AG10803 (cell line): ENCODE measurements at regions not wholly inside any gene's neighbourhood (a gene's known extent, or its start where the extent isn't known, plus 50 kb on each side); places are given as distances from the start of the nearest gene placed in this dataset.
A peak's percentile ranks its signal among the peaks of the same experiment; 100 is the strongest.

Experiments used
- DNase-seq: peaks from one replicate; pipeline ENCODE4 v3.0.0; 2010; ENCODE audit warnings: low read depth
- H3K4me3 ChIP-seq: 2 replicates; pipeline ENCODE4 v1.5.1; 2011; ENCODE audit warnings: mild to moderate bottlenecking, low read length, control low read depth
- CTCF ChIP-seq: conservative IDR thresholded peaks from 2 replicates; pipeline ENCODE4 v1.5.1; 2011; ENCODE audit warnings: mild to moderate bottlenecking, low read length, control low read depth, inconsistent platforms

- H3K4me3 ChIP-seq: no peak overlapping the region
- peak; percentile 87 for DNase-seq
- TF ChIP-seq CTCF: no peak
Observed at GRCh38 chr17:83144421-83145357, 65.3 kb downstream of the METRNL start.

- no peak for TF ChIP-seq CTCF
- no peak for DNase-seq
- H3K4me3 ChIP-seq: no peak overlapping the region
Observed at GRCh38 chr17:83145358-83145738, 65.9 kb downstream of the METRNL start.

GRCh38 chr17:83145831-83146230 lies 66.4 kb downstream of the METRNL start:
- no peak for DNase-seq
- no peak overlapping the region for H3K4me3 ChIP-seq
- no peak for TF ChIP-seq CTCF

- no peak overlapping the region for H3K4me3 ChIP-seq
- no peak for TF ChIP-seq CTCF
- no peak for DNase-seq
Observed at GRCh38 chr17:83146347-83146746, 66.9 kb downstream of the METRNL start.

GRCh38 chr17:83147280-83147679 lies 67.9 kb downstream of the METRNL start:
- no peak for TF ChIP-seq CTCF
- DNase-seq: no peak
- H3K4me3 ChIP-seq: no peak overlapping the region

- DNase-seq: no peak
- no peak overlapping the region for H3K4me3 ChIP-seq
- no peak for TF ChIP-seq CTCF
Observed at GRCh38 chr17:83148317-83149028, 69.1 kb downstream of the METRNL start.
